ENCODE measurements at regions not wholly inside any gene's neighbourhood (a gene's known extent, or its start where the extent isn't known, plus 50 kb on each side); places are given as distances from the start of the nearest gene placed in this dataset.

DNA sequence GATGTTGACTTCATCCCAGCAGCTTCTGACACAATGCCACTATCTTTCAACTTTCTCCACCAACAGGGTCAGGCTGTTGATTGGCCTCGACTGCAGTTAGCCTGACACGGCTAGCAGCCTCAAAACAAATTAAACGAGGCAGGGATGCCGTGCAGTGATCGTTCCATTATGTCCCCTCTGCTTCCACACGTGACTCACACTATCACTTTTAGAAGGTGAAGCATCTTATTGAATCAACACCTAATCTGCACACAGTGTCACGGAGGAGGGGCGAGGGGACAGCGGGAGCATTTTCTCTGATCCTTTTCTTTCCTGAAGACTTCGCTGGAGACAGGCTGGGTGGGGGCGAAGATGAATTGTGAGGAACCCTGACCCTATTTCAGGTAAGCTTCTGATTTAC lies 241.9 kb upstream of the ZNF507 start:
- no peak overlapping the region for H3K27ac ChIP-seq
- TF ChIP-seq ZFX (IDR thresholded peaks at IDR 0.05; ENCODE audit: borderline replicate concordance), result no peak
- TF ChIP-seq, protein P1, sequence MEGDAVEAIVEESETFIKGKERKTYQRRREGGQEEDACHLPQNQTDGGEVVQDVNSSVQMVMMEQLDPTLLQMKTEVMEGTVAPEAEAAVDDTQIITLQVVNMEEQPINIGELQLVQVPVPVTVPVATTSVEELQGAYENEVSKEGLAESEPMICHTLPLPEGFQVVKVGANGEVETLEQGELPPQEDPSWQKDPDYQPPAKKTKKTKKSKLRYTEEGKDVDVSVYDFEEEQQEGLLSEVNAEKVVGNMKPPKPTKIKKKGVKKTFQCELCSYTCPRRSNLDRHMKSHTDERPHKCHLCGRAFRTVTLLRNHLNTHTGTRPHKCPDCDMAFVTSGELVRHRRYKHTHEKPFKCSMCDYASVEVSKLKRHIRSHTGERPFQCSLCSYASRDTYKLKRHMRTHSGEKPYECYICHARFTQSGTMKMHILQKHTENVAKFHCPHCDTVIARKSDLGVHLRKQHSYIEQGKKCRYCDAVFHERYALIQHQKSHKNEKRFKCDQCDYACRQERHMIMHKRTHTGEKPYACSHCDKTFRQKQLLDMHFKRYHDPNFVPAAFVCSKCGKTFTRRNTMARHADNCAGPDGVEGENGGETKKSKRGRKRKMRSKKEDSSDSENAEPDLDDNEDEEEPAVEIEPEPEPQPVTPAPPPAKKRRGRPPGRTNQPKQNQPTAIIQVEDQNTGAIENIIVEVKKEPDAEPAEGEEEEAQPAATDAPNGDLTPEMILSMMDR (IDR thresholded peaks at IDR 0.05), result no peak

DNA sequence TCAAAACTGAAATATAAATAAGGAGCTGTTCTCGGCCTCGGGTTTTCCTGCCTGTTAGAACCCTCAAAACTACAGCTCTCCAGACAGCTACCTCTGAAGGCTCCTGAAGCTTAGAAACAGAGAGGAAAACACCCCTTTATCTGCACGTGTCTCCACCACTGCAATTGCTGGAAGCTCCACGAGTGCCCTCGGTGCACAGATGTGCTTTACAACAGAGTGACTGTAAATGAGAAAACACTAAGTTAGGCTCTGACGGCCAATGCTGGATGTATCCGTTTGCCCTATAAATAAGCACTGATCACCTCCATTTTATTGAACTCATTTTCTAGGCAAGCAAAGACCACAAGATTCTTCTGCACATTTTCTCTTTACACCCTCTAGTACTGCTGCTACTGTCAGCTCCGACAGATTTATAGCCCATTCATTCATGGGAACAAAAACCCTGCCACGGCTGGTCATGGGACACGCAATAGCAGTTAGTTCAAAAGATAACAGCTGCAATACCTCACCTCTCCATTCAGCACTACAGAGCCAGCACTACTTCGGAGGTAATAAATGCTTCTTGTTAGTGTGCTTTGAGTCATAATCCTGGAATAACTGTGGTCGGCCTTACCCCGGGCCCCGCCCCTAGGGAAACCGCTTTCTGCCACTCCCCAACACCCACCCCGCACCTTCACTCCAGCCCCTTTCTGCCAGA lies 241.1 kb upstream of the ZNF507 start:
- no peak overlapping the region for H3K27ac ChIP-seq
- TF ChIP-seq, protein P1 (IDR thresholded peaks at IDR 0.05), result no peak
- no peak for TF ChIP-seq ZFX (IDR thresholded peaks at IDR 0.05; ENCODE audit: borderline replicate concordance)

DNA sequence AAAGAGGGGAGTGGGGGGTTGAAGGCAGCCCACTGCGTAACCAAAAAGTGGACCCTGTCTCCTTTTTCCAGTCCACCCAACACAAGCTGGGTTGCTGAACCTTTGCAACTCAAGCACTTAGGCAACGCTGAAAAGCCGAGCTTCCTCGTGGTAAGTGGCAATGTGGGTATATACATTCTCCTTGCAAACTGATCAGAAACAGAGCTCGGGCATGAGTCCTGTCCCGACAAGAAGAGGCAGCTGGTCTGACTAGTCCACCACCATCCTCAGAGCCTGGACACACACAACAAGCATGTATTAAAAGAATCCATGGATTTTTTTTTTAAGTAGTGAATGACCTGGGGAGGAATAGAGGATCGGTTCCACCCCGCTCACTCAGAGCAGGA lies 240.6 kb upstream of the ZNF507 start:
- no peak for TF ChIP-seq ZFX (IDR thresholded peaks at IDR 0.05; ENCODE audit: borderline replicate concordance)
- TF ChIP-seq, protein P1 (IDR thresholded peaks at IDR 0.05), result no peak
- H3K27ac ChIP-seq, result no peak overlapping the region

DNA sequence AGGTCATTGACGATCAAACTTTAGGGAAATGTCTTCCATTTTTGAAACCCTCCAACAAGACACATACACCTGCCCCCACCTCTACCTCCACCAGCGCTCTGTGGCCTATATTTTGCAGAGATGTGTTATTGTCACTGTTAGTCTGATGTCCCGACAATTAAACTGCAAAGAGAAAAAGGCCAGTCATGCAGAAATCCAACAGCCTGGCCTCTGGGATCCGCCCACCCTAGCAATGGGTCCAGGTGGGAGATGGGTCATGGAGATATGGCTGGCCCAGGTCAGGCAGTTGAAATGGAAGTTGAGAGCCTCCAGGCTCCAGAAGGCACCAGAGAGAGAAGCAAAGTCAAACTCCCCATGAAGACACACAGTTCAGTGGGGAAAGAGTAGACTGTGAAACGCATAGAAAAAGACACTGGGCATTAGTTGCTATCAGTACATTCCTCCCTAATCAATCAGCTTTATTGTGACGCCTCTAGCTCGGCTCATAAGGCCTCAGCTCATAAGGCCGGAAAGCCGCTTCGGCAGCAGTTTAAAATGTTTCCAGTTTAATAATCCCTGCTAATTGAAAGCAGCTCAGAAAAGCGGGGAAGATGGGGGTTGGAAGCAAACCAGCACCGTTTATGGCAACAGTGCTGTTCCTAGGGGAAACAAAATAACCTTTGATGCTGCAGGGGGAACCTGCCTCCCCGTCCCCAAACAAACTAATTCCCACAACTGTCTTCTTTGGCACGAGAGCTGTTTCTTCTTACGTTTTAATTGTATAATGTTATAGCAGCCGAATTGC lies 239.7 kb upstream of the ZNF507 start:
- no peak overlapping the region for H3K27ac ChIP-seq
- TF ChIP-seq ZFX (IDR thresholded peaks at IDR 0.05; ENCODE audit: borderline replicate concordance), result no peak
- TF ChIP-seq, protein P1 (IDR thresholded peaks at IDR 0.05), result no peak

DNA sequence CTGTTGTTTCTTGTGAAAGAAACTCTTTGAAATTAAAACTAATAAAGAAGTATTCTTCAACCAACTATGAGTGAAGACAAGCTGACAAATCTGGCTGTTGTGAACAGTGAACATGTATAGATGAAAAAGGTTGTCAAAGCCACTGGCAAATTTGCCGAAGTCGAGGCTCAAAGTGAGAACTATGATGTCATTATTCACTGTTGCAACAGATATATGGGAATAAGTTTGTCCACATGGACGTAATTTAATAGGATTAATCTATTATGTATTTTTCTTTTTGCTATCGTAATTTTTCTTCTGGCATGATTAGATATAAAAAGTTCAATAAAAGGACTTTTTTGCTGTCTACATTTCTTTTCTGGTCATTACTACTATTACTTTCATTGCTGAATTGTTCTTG lies 223.2 kb upstream of the ZNF507 start:
- TF ChIP-seq, protein P1 (IDR thresholded peaks at IDR 0.05), result no peak
- no peak for TF ChIP-seq ZFX (IDR thresholded peaks at IDR 0.05; ENCODE audit: borderline replicate concordance)
- no peak overlapping the region for H3K27ac ChIP-seq

DNA sequence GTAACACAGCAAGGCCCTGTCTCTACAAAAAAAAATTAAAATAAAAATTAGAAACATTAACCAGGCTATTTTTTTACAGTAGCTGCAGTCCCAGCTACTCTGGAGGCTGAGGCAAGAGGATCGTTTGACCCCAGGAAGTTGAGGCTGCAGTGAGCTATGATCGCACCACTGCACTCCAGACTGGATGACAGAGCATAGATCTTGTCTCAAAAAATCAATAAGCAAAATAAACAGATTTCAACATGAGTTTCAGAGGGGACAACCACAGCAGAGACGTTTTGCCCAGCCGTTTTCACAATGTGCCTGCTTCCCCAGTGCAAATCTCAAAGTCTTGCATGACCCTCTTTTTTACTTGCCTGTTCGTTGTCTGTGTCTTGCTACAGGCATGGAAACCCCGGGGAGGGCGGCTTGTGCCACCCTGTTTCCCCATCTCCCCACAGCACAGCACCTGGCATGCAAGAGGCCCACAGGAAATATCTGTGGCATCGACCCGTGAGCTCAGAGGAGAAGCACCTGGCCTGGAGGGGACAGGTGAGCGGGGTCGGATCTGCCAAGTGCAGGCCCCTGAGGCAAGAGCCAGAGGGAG lies 222.0 kb upstream of the ZNF507 start:
- H3K27ac ChIP-seq, result no peak overlapping the region
- TF ChIP-seq, protein P1 (IDR thresholded peaks at IDR 0.05), result no peak
- no peak for TF ChIP-seq ZFX (IDR thresholded peaks at IDR 0.05; ENCODE audit: borderline replicate concordance)

DNA sequence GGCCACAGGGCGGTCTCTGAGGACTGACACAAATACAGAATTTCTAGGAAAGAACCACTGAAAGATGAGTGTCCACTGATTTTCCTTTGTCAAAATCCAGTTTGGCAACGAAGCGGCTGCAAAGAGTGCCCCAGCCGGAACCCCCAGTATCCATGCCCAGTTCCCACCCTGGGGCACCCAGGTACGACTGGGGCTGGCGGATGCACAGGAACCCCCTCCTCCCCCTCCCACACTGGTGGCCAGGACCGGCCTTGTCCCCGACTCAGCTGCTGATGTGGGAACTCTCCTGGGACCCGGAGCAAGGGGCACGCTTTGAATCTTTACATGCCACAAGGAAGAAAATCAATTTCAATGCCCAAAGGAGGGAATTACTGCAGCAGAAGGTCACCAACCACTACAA lies 220.8 kb upstream of the ZNF507 start:
- H3K27ac ChIP-seq, result no peak overlapping the region
- TF ChIP-seq ZFX (IDR thresholded peaks at IDR 0.05; ENCODE audit: borderline replicate concordance), result no peak
- TF ChIP-seq, protein P1 (IDR thresholded peaks at IDR 0.05), result no peak
